ENCODE measurements at regions not wholly inside any gene's neighbourhood (a gene's known extent, or its start where the extent isn't known, plus 50 kb on each side); places are given as distances from the start of the nearest gene placed in this dataset.

- TF ChIP-seq, protein P1, sequence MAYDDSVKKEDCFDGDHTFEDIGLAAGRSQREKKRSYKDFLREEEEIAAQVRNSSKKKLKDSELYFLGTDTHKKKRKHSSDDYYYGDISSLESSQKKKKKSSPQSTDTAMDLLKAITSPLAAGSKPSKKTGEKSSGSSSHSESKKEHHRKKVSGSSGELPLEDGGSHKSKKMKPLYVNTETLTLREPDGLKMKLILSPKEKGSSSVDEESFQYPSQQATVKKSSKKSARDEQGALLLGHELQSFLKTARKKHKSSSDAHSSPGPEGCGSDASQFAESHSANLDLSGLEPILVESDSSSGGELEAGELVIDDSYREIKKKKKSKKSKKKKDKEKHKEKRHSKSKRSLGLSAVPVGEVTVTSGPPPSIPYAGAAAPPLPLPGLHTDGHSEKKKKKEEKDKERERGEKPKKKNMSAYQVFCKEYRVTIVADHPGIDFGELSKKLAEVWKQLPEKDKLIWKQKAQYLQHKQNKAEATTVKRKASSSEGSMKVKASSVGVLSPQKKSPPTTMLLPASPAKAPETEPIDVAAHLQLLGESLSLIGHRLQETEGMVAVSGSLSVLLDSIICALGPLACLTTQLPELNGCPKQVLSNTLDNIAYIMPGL (CRISPR knock-in tag; IDR thresholded peaks at IDR 0.05): no peak
- TF ChIP-seq WHSC1 (IDR thresholded peaks at IDR 0.05; ENCODE audit: low read length): no peak
- TF ChIP-seq MYNN (IDR thresholded peaks at IDR 0.05): no peak
- TF ChIP-seq MYNN (CRISPR knock-in tag; IDR thresholded peaks at IDR 0.05): no peak
- TF ChIP-seq ZEB2 (IDR thresholded peaks at IDR 0.05): no peak
- TF ChIP-seq POLR2A (conservative IDR thresholded peaks at IDR 0.05): no peak
- no peak for TF ChIP-seq USF2 (CRISPR knock-in tag; IDR thresholded peaks at IDR 0.05)
- no peak for TF ChIP-seq SRSF9 (IDR thresholded peaks at IDR 0.05; ENCODE audit: borderline replicate concordance, low read depth, low read length)
- TF ChIP-seq CREM (IDR thresholded peaks at IDR 0.05; ENCODE audit: low read depth): no peak
- no peak for TF ChIP-seq SAFB (IDR thresholded peaks at IDR 0.05; ENCODE audit: borderline replicate concordance, low read depth, low read length)
- TF ChIP-seq ZBTB33 (CRISPR knock-in tag; IDR thresholded peaks at IDR 0.05): no peak
- TF ChIP-seq ZC3H4 (CRISPR knock-in tag; IDR thresholded peaks at IDR 0.05; ENCODE audit: borderline replicate concordance): no peak
- TF ChIP-seq TAF15 (IDR thresholded peaks at IDR 0.05; ENCODE audit: low read depth, low read length): no peak
Measured at GRCh38 chr16:79451196-79451816, 149.2 kb downstream of the MAF start.
